ENCODE measurements at regions not wholly inside any gene's neighbourhood (a gene's known extent, or its start where the extent isn't known, plus 50 kb on each side); places are given as distances from the start of the nearest gene placed in this dataset.

DNA sequence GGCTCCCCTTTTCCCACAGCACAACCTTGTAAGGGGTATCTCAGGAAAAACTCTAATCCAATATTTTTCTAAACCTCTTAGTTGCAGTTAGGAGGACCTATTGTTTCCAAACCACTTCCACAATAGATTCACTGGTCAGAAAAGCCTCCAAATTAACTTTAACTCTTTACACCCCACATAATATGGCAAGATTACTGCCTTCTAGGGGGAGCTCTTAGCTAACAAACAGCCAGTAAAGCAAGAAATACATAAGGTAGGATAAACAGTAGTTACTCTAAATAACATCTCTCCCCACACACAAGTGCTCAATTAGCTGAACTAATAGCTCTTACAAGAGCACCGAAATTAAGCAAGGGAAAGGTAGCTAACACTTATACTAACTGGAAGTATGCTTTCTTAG lies 192.1 kb upstream of the KIF2B start:
- no peaks in the 10 kb centered on the region for H3F3A ChIP-seq (ENCODE audit: insufficient read depth, low read length)
- TF ChIP-seq, protein P1, sequence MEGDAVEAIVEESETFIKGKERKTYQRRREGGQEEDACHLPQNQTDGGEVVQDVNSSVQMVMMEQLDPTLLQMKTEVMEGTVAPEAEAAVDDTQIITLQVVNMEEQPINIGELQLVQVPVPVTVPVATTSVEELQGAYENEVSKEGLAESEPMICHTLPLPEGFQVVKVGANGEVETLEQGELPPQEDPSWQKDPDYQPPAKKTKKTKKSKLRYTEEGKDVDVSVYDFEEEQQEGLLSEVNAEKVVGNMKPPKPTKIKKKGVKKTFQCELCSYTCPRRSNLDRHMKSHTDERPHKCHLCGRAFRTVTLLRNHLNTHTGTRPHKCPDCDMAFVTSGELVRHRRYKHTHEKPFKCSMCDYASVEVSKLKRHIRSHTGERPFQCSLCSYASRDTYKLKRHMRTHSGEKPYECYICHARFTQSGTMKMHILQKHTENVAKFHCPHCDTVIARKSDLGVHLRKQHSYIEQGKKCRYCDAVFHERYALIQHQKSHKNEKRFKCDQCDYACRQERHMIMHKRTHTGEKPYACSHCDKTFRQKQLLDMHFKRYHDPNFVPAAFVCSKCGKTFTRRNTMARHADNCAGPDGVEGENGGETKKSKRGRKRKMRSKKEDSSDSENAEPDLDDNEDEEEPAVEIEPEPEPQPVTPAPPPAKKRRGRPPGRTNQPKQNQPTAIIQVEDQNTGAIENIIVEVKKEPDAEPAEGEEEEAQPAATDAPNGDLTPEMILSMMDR (IDR thresholded peaks at IDR 0.05; ENCODE audit: low read length), result no peak
- TF ChIP-seq EZH2 (IDR thresholded peaks at IDR 0.05; ENCODE audit: borderline replicate concordance, low read length), result no peak
- no peak overlapping the region for H3K4me3 ChIP-seq (ENCODE audit: low read depth, low read length, poor library complexity, severe bottlenecking)
- H3K9me3 ChIP-seq (ENCODE audit: low read length), result no peaks in the 10 kb centered on the region
- H2AFZ ChIP-seq (ENCODE audit: low read length), result no peak overlapping the region
- no peak overlapping the region for H3K4me2 ChIP-seq (ENCODE audit: low read length)
- no peaks in the 10 kb centered on the region for H3K79me2 ChIP-seq (ENCODE audit: insufficient read depth, low read length)
- no peaks in the 10 kb centered on the region for H3K9me2 ChIP-seq (ENCODE audit: low read depth, low read length)
- H3K27me3 ChIP-seq (ENCODE audit: insufficient read depth, low read length), result no peaks in the 10 kb centered on the region
- no peak overlapping the region for H3K27ac ChIP-seq (ENCODE audit: low read depth, low read length, poor library complexity, severe bottlenecking)
- no peaks in the 10 kb centered on the region for H4K20me1 ChIP-seq (ENCODE audit: insufficient read depth, low read length)
- no peak overlapping the region for H3K9ac ChIP-seq (ENCODE audit: low read length)
- H3K4me1 ChIP-seq (ENCODE audit: insufficient read depth, low read length, severe bottlenecking), result no peaks in the 10 kb centered on the region
- no peaks in the 10 kb centered on the region for H3K36me3 ChIP-seq (ENCODE audit: insufficient read depth, low read length)

DNA sequence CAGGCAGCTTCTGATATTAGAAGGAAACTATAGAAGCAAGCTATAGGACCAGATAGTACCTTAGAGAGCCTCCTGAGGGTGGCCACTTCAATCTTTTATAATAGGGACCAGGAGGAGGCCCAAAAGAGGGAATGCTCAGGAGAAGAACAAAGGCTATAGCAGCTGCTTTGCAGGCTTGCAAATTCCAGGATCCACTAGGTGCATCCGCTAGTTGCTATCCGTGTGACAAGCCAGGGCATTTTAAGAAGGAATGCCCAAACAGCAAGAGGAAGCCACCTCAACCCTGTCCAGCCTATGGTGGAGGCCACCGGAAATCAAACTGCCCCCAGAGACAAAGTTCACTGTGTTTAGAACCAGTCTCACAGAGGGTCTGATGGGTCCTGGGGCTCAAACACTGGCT lies 192.6 kb upstream of the KIF2B start:
- no peaks in the 10 kb centered on the region for H3K9me2 ChIP-seq (ENCODE audit: low read depth, low read length)
- no peak for TF ChIP-seq EZH2 (IDR thresholded peaks at IDR 0.05; ENCODE audit: borderline replicate concordance, low read length)
- TF ChIP-seq, protein P1 (IDR thresholded peaks at IDR 0.05; ENCODE audit: low read length), result no peak
- no peaks in the 10 kb centered on the region for H3K27me3 ChIP-seq (ENCODE audit: insufficient read depth, low read length)
- H3K9me3 ChIP-seq (ENCODE audit: low read length), result no peaks in the 10 kb centered on the region
- H3K27ac ChIP-seq (ENCODE audit: low read depth, low read length, poor library complexity, severe bottlenecking), result no peak overlapping the region
- H3K9ac ChIP-seq (ENCODE audit: low read length), result no peak overlapping the region
- H3K4me1 ChIP-seq (ENCODE audit: insufficient read depth, low read length, severe bottlenecking), result no peaks in the 10 kb centered on the region
- no peak overlapping the region for H3K4me2 ChIP-seq (ENCODE audit: low read length)
- no peaks in the 10 kb centered on the region for H3K36me3 ChIP-seq (ENCODE audit: insufficient read depth, low read length)
- no peaks in the 10 kb centered on the region for H4K20me1 ChIP-seq (ENCODE audit: insufficient read depth, low read length)
- H2AFZ ChIP-seq (ENCODE audit: low read length), result no peak overlapping the region
- no peaks in the 10 kb centered on the region for H3F3A ChIP-seq (ENCODE audit: insufficient read depth, low read length)
- H3K79me2 ChIP-seq (ENCODE audit: insufficient read depth, low read length), result no peaks in the 10 kb centered on the region
- H3K4me3 ChIP-seq (ENCODE audit: low read depth, low read length, poor library complexity, severe bottlenecking), result no peak overlapping the region

DNA sequence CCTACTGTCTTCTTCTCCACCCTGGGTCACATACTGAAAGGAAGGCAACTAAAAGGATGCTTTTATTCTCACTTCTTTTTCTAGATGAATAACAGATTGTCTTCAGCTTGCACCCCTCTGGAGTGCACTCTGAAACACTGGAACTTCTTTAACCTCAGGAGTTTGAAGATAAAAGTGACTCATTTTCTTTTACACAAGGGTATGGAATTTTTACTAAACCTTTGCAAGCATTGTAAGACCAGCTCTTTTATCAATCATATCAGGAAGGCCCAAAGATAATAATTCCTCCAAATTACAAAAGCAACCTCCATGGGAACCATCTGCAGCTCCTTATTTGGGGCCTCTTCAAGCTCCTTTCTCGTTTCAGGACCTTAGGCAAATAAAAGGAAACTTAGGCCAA lies 193.5 kb upstream of the KIF2B start:
- TF ChIP-seq EZH2 (IDR thresholded peaks at IDR 0.05; ENCODE audit: borderline replicate concordance, low read length), result no peak
- TF ChIP-seq, protein P1 (IDR thresholded peaks at IDR 0.05; ENCODE audit: low read length), result no peak
- H3K4me3 ChIP-seq (ENCODE audit: low read depth, low read length, poor library complexity, severe bottlenecking), result no peak overlapping the region

More for the DNA sequence above, 193.5 kb upstream of the KIF2B start:
- H3K9me3 ChIP-seq (ENCODE audit: low read length), result no peaks in the 10 kb centered on the region
- H3F3A ChIP-seq (ENCODE audit: insufficient read depth, low read length), result no peaks in the 10 kb centered on the region
- H4K20me1 ChIP-seq (ENCODE audit: insufficient read depth, low read length), result no peaks in the 10 kb centered on the region
- H2AFZ ChIP-seq (ENCODE audit: low read length), result no peak overlapping the region
- H3K9ac ChIP-seq (ENCODE audit: low read length), result no peak overlapping the region
- no peaks in the 10 kb centered on the region for H3K9me2 ChIP-seq (ENCODE audit: low read depth, low read length)
- H3K4me2 ChIP-seq (ENCODE audit: low read length), result no peak overlapping the region
- H3K79me2 ChIP-seq (ENCODE audit: insufficient read depth, low read length), result no peaks in the 10 kb centered on the region
- no peak overlapping the region for H3K27ac ChIP-seq (ENCODE audit: low read depth, low read length, poor library complexity, severe bottlenecking)
- no peaks in the 10 kb centered on the region for H3K36me3 ChIP-seq (ENCODE audit: insufficient read depth, low read length)
- no peaks in the 10 kb centered on the region for H3K27me3 ChIP-seq (ENCODE audit: insufficient read depth, low read length)
- no peaks in the 10 kb centered on the region for H3K4me1 ChIP-seq (ENCODE audit: insufficient read depth, low read length, severe bottlenecking)

Measured in OCI-LY1 (cell line).